IPS-18a (cell line): ENCODE measurements at regions not wholly inside any gene's neighbourhood (a gene's known extent, or its start where the extent isn't known, plus 50 kb on each side); places are given as distances from the start of the nearest gene placed in this dataset.

ENCODE experiments used
- H3K27ac ChIP-seq: one replicate; pipeline ENCODE4 v1.5.1; 2013; ENCODE audit warnings: low read length
- H3K27me3 ChIP-seq: one replicate; pipeline ENCODE4 v1.6.1; 2013; ENCODE audit warnings: mild to moderate bottlenecking, low read length; ENCODE audit not compliant: control insufficient read depth, insufficient read depth
- H3K36me3 ChIP-seq: one replicate; pipeline ENCODE4 v1.6.1; 2013; ENCODE audit warnings: low read depth, low read length; ENCODE audit not compliant: control insufficient read depth
- H3K4me1 ChIP-seq: one replicate; pipeline ENCODE4 v1.6.1; 2013; ENCODE audit warnings: low read depth, low read length; ENCODE audit not compliant: control insufficient read depth
- H3K4me3 ChIP-seq: one replicate; pipeline ENCODE4 v1.5.1; 2013; ENCODE audit warnings: low read length
- H3K9ac ChIP-seq: one replicate; pipeline ENCODE4 v1.6.1; 2013; ENCODE audit warnings: mild to moderate bottlenecking, low read length, moderate library complexity
- H3K9me3 ChIP-seq: one replicate; pipeline ENCODE4 v1.6.1; 2013; ENCODE audit warnings: low read depth, low read length; ENCODE audit not compliant: control insufficient read depth

GRCh38 chr2:234669001-234669400, 172.1 kb upstream of the ARL4C start:
- Histone ChIP-seq H3K27ac (no peak overlapping the region), H3K9me3 (peaks cover 4% of the 10 kb centered on the region), H3K36me3 (no peaks in the 10 kb centered on the region), H3K9ac (no peak overlapping the region), H3K4me3 (no peak overlapping the region), H3K4me1 (peaks cover 10% of the 10 kb centered on the region), H3K27me3 (no peaks in the 10 kb centered on the region)

- Histone ChIP-seq H3K9me3 (peaks cover 4% of the 10 kb centered on the region), H3K27me3 (no peaks in the 10 kb centered on the region), H3K4me3 (no peak overlapping the region), H3K36me3 (no peaks in the 10 kb centered on the region), H3K4me1 (peaks cover 10% of the 10 kb centered on the region), H3K9ac (no peak overlapping the region), H3K27ac (no peak overlapping the region)
These were observed 170.0 kb upstream of the ARL4C start for GRCh38 chr2:234666911-234667310.

GRCh38 chr2:234665304-234665703, 168.4 kb upstream of the ARL4C start:
- peaks cover 4% of the 10 kb centered on the region for H3K9me3 ChIP-seq
- H3K27ac ChIP-seq: no peak overlapping the region
- no peaks in the 10 kb centered on the region for H3K27me3 ChIP-seq
- H3K9ac ChIP-seq: no peak overlapping the region
- H3K4me1 ChIP-seq: no peaks in the 10 kb centered on the region
- no peak overlapping the region for H3K4me3 ChIP-seq
- no peaks in the 10 kb centered on the region for H3K36me3 ChIP-seq

DNA sequence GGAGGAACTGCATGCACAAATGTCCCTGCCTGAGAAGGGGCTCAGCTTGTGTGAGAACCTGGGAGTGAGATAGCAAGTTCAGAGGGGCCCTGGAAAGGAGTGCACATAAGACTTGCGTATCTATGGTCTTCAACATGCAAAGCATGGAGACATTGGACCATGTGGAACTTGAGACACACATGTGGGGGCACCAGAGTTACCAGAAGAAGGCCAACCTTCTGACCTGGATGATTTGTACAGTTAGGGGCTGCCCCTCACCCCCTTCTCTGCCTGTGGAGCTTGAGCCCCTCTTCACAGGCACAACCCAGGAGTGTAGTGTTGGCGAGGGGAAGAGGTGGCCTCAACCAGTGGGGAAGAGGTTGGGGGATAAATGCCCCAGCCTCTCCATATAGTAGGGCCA, 165.0 kb upstream of the ARL4C start:
- Histone ChIP-seq H3K9ac (no peak overlapping the region), H3K27ac (no peak overlapping the region), H3K27me3 (no peaks in the 10 kb centered on the region), H3K9me3 (peaks cover 4% of the 10 kb centered on the region), H3K4me3 (no peak overlapping the region), H3K4me1 (no peaks in the 10 kb centered on the region), H3K36me3 (no peaks in the 10 kb centered on the region)

- Histone ChIP-seq H3K27ac (no peak overlapping the region), H3K9ac (no peak overlapping the region), H3K9me3 (peaks cover 4% of the 10 kb centered on the region), H3K36me3 (no peaks in the 10 kb centered on the region), H3K27me3 (no peaks in the 10 kb centered on the region), H3K4me1 (no peaks in the 10 kb centered on the region), H3K4me3 (no peak overlapping the region)
These were observed 164.3 kb upstream of the ARL4C start for GRCh38 chr2:234661175-234661574.

GRCh38 chr2:234655706-234656105, 158.8 kb upstream of the ARL4C start:
- no peaks in the 10 kb centered on the region for H3K27me3 ChIP-seq
- H3K27ac ChIP-seq: no peak overlapping the region
- no peaks in the 10 kb centered on the region for H3K36me3 ChIP-seq
- H3K4me3 ChIP-seq: no peak overlapping the region
- H3K4me1 ChIP-seq: no peaks in the 10 kb centered on the region
- H3K9ac ChIP-seq: no peak overlapping the region
- no peaks in the 10 kb centered on the region for H3K9me3 ChIP-seq

DNA sequence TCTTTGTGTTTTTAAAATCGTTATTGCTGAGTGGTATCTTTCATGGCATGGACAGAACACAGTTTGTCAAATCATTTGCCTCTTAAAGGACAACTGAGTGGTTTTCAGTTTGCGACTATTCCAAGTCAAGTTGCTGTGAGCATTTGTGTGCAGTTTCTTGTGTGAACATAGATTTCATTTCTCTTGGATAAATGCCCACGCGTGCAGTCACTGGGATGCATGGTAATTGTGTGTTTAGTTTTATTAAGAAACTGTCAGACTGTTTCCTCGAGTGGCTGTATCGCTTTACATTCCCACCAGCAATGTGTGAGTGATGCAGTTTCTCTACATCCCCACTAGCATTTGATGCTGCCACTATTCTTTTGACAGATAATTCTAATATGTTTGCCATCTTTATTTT, 154.0 kb upstream of the ARL4C start:
- Histone ChIP-seq H3K9ac (no peak overlapping the region), H3K4me3 (no peak overlapping the region), H3K27me3 (no peaks in the 10 kb centered on the region), H3K9me3 (no peaks in the 10 kb centered on the region), H3K36me3 (no peaks in the 10 kb centered on the region), H3K4me1 (no peaks in the 10 kb centered on the region), H3K27ac (no peak overlapping the region)

DNA sequence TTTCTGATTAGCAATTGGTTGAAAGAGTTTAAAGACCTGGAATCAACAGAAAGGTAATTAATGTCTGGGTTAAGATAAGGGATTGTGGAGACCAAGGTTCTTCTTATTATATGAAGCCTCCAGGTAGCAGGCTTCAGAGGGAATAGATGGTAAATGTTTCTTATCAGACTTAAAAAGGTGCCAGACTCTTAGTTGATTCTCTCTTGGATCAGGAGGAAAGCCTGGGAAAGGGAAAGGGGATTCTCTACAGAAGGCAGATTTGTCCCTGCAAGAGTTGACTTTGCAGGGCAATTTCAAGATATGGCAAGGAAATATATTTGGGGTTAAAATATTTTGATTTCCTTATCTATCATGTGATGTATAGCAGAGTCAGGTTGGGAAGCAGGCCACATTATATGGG, 153.1 kb upstream of the ARL4C start:
- no peaks in the 10 kb centered on the region for H3K4me1 ChIP-seq
- no peak overlapping the region for H3K9ac ChIP-seq
- H3K4me3 ChIP-seq: no peak overlapping the region
- no peak overlapping the region for H3K27ac ChIP-seq
- no peaks in the 10 kb centered on the region for H3K36me3 ChIP-seq
- no peaks in the 10 kb centered on the region for H3K27me3 ChIP-seq
- no peaks in the 10 kb centered on the region for H3K9me3 ChIP-seq

DNA sequence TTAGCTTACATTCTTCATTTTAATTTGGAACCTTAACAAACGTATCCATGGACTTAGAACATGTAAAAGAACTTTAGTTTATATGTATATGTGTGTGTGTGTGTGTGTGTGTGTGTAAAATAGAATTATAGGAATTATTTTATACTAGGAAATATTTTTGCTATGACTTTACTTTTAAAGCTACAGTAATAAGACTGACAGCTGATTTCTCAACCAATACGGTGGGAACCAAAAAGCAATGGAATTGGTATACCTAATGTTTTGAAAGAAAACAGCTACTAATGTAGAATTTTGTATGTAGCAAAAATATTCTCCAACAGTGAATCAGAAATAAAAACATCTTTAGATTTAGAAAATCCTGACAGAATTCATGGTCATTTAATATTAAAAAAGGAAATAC, 146.5 kb upstream of the ARL4C start:
- H3K4me1 ChIP-seq: peaks cover under 1% of the 10 kb centered on the region
- H3K27me3 ChIP-seq: no peaks in the 10 kb centered on the region
- H3K27ac ChIP-seq: no peak overlapping the region
- H3K4me3 ChIP-seq: no peak overlapping the region
- H3K9ac ChIP-seq: no peak overlapping the region
- H3K36me3 ChIP-seq: no peaks in the 10 kb centered on the region
- H3K9me3 ChIP-seq: peaks cover 9% of the 10 kb centered on the region

- no peak overlapping the region for H3K9ac ChIP-seq
- no peak overlapping the region for H3K4me3 ChIP-seq
- no peak overlapping the region for H3K27ac ChIP-seq
- H3K4me1 ChIP-seq: peaks cover 3% of the 10 kb centered on the region
- no peaks in the 10 kb centered on the region for H3K36me3 ChIP-seq
- H3K9me3 ChIP-seq: peaks cover 9% of the 10 kb centered on the region
- H3K27me3 ChIP-seq: no peaks in the 10 kb centered on the region
These were observed 144.2 kb upstream of the ARL4C start for GRCh38 chr2:234641086-234641485.

DNA sequence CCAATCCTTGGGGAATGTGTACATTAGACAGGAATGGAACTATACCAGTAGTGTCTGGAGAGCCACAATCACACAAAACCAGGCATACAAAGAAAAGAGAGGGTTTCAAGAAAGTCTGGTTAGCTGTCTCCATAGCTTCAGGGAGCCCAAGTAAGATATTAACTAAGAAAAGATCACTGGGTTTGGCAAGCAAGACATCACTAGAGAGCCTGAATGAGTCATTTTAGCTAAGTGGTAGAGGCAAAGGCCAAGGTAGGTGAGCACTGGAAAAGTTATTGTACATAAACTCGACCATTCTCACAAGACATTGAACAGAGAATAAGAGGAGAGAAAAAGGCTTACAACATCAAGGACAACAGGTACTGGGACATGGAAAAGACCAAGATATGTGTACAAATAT, 143.8 kb upstream of the ARL4C start:
- Histone ChIP-seq H3K27ac (no peak overlapping the region), H3K9me3 (peaks cover 9% of the 10 kb centered on the region), H3K4me1 (peaks cover 3% of the 10 kb centered on the region), H3K27me3 (no peaks in the 10 kb centered on the region), H3K9ac (no peak overlapping the region), H3K4me3 (no peak overlapping the region), H3K36me3 (no peaks in the 10 kb centered on the region)

GRCh38 chr2:234638966-234639365, 142.1 kb upstream of the ARL4C start:
- Histone ChIP-seq H3K27ac (no peak overlapping the region), H3K4me1 (peaks cover 3% of the 10 kb centered on the region), H3K36me3 (no peaks in the 10 kb centered on the region), H3K4me3 (no peak overlapping the region), H3K27me3 (no peaks in the 10 kb centered on the region), H3K9me3 (peaks cover 7% of the 10 kb centered on the region), H3K9ac (no peak overlapping the region)
